Duodenal mucosa (tissue), 2 donors: ENCODE measurements at regions not wholly inside any gene's neighbourhood (a gene's known extent, or its start where the extent isn't known, plus 50 kb on each side); places are given as distances from the start of the nearest gene placed in this dataset.
"Not testable (repeated sequence)": the region's sequence is repeated elsewhere in the genome, so short reads cannot be mapped to it uniquely, and the experiment has no call there.

Source experiments
- H3K27ac ChIP-seq: one replicate; pipeline ENCODE4 v1.7.0; 2013; ENCODE audit warnings: low read depth, low read length
- H3K27me3 ChIP-seq, 2 donors: one replicate each; pipeline ENCODE4 v1.7.0; 2013; ENCODE audit warnings: low read length in 2 of 2, control low read depth in 1 of 2; ENCODE audit not compliant: insufficient read depth in 2 of 2, control insufficient read depth in 1 of 2
- H3K36me3 ChIP-seq, 2 donors: one replicate each; pipeline ENCODE4 v1.7.0; 2013; ENCODE audit warnings: low read length in 2 of 2, control low read depth in 1 of 2; ENCODE audit not compliant: insufficient read depth in 2 of 2, control insufficient read depth in 1 of 2
- H3K4me1 ChIP-seq, 2 donors: one replicate each; pipeline ENCODE4 v1.7.0; 2013; ENCODE audit warnings: low read length in 2 of 2, control low read depth in 1 of 2; ENCODE audit not compliant: insufficient read depth in 2 of 2, control insufficient read depth in 1 of 2
- H3K4me3 ChIP-seq, 2 donors: one replicate each; pipeline ENCODE4 v1.7.0; 2013; ENCODE audit warnings: low read length in 2 of 2, low read depth in 1 of 2
- H3K9ac ChIP-seq, 2 donors: one replicate each; pipeline ENCODE4 v1.7.0; 2013; ENCODE audit warnings: low read length in 2 of 2, low read depth in 1 of 2
- H3K9me3 ChIP-seq, 2 donors: one replicate each; pipeline ENCODE4 v1.7.0; 2013; ENCODE audit warnings: low read length in 2 of 2, control low read depth in 1 of 2; ENCODE audit not compliant: control insufficient read depth in 1 of 2

DNA sequence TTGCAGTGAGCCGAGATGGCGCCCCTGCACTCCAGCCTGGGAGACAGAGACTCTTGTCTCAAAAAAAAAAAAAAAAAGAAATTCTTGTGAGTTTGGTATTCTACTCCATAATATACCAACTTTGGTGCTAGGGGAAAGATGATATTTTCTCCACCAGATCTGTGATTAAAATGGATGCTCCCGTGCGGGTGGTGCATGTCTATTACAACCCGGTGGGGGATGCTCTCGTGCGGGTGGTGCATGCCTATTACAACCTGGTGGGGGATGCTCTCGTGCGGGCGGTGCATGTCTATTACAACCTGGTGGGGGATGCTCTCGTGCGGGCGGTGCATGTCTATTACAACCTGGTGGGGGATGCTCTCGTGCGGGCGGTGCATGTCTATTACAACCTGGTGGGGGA lies 244.1 kb upstream of the RGMA start:
- H3K27ac ChIP-seq, H3K4me3 ChIP-seq, H3K9ac ChIP-seq, H3K4me1 ChIP-seq, H3K9me3 ChIP-seq, H3K36me3 ChIP-seq: not testable (repeated sequence)
- H3K27me3 ChIP-seq = peaks cover 6 to 11% of the 10 kb centered on the region in 2 donors

DNA sequence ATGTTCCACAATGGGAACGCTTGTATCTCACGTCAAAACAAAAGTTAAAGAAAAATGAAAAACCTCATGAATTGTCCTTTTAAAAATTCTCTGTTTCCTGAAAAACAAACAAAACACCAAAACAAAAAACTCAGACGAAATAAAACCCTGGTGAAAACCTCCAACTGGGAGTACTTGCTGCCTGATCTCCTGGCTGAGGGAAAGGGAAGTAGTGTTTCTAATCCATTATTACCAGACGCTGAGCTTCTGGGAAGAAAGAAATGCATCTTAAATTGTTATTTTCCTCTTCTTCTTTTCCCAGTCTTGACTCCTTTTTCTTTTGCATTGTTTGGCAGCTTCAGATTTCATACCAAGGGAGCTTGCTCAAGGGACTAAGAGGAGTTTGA lies 243.2 kb upstream of the RGMA start:
- Histone ChIP-seq H3K9me3 (no peaks in the 10 kb centered on the region), H3K9ac (no peak overlapping the region), H3K27ac (no peak overlapping the region), H3K36me3 (no peaks in the 10 kb centered on the region), H3K27me3 (peaks cover 6 to 11% of the 10 kb centered on the region in 2 donors), H3K4me3 (no peak overlapping the region), H3K4me1 (no peaks in the 10 kb centered on the region)

DNA sequence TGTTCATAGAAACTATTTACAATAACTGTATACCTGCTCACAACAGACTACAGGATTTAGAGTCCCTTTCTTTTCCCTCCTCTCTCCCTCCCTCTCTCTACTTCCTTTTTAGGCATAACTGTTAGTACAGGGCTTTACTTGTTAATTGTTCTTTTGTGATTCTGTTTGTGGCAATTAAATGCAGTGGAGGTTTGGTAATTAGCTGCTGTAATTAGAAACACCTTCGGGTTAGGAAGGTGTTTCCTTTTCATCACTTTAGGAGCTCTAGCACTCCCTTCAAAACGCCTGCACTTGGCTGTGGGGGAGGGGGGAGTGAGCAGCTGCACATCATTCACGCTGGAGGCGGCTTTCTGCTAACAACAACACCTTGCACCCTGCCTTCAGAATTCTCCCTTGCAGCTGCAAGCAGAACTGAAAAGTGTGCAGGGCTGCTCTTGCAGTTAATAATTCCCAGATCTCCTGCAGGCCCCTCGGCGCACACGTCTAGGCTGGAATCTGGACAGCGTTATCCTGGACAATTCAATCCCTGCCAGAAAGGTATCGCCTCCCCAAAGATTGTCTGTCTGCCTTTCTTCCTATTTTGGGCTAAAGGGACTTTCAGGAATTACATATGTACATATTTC lies 242.6 kb upstream of the RGMA start:
- H3K4me1 ChIP-seq = no peaks in the 10 kb centered on the region
- H3K4me3 ChIP-seq = no peak overlapping the region
- H3K27me3 ChIP-seq = peaks cover 6 to 11% of the 10 kb centered on the region in 2 donors
- no peaks in the 10 kb centered on the region for H3K9me3 ChIP-seq
- H3K9ac ChIP-seq = no peak overlapping the region
- no peaks in the 10 kb centered on the region for H3K36me3 ChIP-seq
- H3K27ac ChIP-seq = no peak overlapping the region

DNA sequence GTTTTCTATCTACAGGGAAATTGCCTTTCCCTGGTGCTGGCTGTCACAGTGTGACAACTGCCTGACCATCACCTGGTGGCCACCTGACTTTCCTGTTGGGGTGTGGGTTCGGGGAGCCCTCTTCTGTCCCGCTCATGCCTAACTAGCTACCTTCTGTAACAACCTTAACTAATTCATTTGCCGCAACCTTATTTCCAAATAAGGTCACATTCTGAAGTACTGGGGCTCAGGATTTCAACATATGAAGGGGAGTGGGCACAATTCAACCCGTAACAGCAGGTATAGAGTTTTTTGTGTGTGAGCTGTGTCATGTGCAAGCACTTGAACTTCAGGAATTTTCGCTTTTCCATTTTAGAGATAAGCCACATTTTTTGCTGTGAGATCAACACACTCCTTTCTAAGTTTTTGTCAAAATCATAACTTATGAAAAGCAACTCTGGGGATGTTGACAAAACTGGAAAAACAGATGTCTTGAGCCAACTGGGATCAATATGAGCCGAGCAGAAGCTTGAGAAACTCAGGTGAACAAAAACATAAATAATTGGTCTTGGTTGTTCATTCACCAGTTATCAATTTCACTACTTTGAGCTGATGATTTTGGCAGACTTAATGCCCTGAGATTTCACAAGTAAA lies 242.0 kb upstream of the RGMA start:
- no peak overlapping the region for H3K9ac ChIP-seq
- H3K27me3 ChIP-seq = peaks cover 6 to 11% of the 10 kb centered on the region in 2 donors
- no peak overlapping the region for H3K4me3 ChIP-seq
- H3K36me3 ChIP-seq = no peaks in the 10 kb centered on the region
- no peak overlapping the region for H3K27ac ChIP-seq
- no peaks in the 10 kb centered on the region for H3K9me3 ChIP-seq
- H3K4me1 ChIP-seq = no peaks in the 10 kb centered on the region

DNA sequence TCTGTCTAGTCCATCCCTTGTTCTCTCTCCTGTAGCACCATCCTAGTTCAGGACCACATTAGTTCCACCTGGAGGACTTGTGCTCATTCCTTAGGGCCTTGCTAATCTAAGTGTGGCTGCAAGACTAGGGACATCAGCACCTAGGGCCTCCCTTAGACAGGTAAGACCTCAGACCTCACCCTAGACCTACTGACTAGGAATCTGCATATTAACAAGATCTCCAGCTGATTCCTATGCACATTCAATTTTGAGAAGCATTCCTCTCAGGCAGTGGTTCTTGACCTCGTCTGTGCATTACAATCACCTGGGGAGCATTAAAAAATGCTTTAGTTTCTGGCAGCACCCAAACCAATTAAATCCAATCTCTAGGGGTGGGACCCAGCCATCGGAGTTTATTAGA lies 238.4 kb upstream of the RGMA start:
- H3K27me3 ChIP-seq = no peaks in the 10 kb centered on the region
- no peaks in the 10 kb centered on the region for H3K9me3 ChIP-seq
- no peak overlapping the region for H3K27ac ChIP-seq
- no peaks in the 10 kb centered on the region for H3K36me3 ChIP-seq
- H3K4me1 ChIP-seq = no peaks in the 10 kb centered on the region
- no peak overlapping the region for H3K9ac ChIP-seq
- no peak overlapping the region for H3K4me3 ChIP-seq

DNA sequence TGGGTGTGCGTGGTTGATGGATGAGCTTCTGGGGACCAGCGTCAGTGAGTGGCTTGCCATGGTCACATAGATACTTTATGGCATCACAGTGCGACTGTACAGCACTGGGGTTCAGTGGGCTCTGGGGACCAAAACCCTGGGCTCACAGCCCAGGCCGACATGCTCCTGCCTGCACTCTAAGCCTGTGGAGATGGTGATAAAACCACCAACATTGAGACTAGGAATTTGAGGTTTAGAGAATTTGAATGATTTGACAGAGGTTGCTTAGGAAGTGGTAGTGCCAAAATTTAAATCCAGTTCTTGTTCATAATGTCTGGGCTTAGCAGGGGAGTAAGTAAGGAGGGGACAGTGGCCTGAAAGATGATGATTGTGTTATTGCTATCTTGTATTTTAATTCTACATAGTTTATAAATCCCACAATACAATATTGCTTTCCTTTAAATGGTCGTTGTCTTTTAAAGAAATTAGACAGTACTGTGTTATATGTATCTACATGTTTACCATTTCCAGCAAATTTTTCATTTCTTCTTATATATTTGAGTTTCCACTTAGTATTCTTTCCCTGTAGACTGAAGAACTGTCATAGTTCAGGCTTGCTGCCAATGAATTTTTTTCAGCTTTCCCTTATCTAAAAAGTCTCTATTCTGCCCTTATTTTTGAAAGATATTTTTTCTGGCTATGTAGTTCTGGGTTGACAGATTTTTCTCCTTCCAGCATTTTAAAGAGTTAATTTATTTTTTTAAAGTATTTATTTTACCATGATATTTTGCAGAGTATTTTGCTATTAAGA lies 235.4 kb upstream of the RGMA start:
- no peak overlapping the region for H3K27ac ChIP-seq
- no peaks in the 10 kb centered on the region for H3K9me3 ChIP-seq
- H3K4me1 ChIP-seq = no peaks in the 10 kb centered on the region
- no peaks in the 10 kb centered on the region for H3K36me3 ChIP-seq
- no peak overlapping the region for H3K9ac ChIP-seq
- H3K27me3 ChIP-seq = no peaks in the 10 kb centered on the region
- H3K4me3 ChIP-seq = no peak overlapping the region

DNA sequence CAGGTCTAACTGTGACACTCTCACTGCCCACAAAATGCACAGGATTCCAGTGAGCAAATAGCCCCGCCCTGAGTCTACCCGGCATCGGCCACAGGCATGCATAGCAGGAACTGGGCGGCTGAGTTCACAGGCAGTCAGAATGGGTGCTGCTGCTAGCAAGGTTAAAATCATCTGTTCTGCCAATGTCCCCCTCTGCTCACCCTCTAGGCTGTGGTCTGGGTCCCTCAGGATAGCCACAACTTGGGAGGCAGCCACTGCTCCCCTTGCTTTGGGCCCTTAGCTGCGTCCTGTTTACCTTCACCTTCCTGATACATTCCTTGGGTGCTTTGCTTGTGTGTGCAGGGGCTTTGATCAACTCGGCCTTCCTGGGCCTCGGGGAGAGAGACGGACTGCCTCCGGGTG lies 232.9 kb upstream of the RGMA start:
- no peaks in the 10 kb centered on the region for H3K27me3 ChIP-seq
- H3K4me1 ChIP-seq = no peaks in the 10 kb centered on the region
- no peak overlapping the region for H3K27ac ChIP-seq
- H3K9ac ChIP-seq = no peak overlapping the region
- no peaks in the 10 kb centered on the region for H3K9me3 ChIP-seq
- no peaks in the 10 kb centered on the region for H3K36me3 ChIP-seq
- no peak overlapping the region for H3K4me3 ChIP-seq

DNA sequence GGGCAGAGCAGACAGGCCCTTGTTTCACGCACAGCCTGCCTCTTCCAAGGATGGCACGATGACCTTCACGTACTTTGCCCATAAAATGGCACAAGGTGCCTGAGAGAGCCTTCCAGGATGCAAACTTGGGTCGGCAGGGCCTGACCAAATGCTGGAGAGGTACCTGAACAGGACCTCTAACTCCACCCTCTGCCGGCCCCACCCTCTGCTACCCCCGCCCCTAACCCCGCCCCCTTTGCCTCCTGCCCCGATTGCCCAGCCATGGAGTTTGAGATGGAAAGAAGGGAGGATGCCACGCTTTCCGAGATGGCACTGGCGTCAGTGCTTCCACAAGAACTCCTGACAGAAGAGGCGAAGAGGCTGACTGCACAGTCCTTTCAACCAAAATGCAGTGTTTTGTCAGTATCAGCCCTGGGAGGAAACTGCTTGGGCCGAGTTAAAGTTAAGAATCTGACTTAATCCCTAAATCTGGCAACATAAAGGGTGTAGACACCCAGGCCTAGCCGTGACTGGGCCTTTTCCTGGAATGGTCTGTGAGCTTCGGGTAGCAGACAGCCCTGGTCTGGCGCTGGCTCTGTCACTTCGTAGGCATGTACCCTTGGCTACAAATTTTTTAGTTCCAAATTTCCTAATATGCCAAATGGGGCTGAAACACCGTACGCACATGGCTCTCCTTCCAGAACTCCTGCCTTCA lies 230.3 kb upstream of the RGMA start:
- no peaks in the 10 kb centered on the region for H3K9me3 ChIP-seq
- H3K36me3 ChIP-seq = no peaks in the 10 kb centered on the region
- H3K4me1 ChIP-seq = no peaks in the 10 kb centered on the region
- no peak overlapping the region for H3K4me3 ChIP-seq
- H3K27me3 ChIP-seq = no peaks in the 10 kb centered on the region
- no peak overlapping the region for H3K27ac ChIP-seq
- no peak overlapping the region for H3K9ac ChIP-seq

DNA sequence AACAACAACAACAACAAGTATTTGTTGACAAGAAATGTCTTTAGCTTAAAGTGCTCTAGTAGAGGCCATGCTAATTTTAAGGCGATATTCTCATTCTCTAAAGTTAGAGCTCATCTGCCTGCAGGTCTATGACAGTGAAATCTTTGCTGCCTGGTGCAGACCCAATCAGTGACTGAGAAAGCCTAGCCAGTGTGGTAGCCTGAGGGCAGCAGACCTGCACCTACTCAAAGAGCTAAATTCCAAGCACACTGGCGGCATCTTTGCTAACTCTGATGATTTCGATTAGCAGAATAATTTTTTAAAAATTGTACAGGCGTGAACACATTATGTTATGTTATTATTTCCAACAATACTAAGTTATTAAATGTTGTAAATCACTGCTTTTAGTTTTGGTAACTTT lies 228.8 kb upstream of the RGMA start:
- Histone ChIP-seq H3K4me3 (no peak overlapping the region), H3K9ac (no peak overlapping the region), H3K27me3 (no peaks in the 10 kb centered on the region), H3K4me1 (no peaks in the 10 kb centered on the region), H3K27ac (no peak overlapping the region), H3K9me3 (no peaks in the 10 kb centered on the region), H3K36me3 (no peaks in the 10 kb centered on the region)

DNA sequence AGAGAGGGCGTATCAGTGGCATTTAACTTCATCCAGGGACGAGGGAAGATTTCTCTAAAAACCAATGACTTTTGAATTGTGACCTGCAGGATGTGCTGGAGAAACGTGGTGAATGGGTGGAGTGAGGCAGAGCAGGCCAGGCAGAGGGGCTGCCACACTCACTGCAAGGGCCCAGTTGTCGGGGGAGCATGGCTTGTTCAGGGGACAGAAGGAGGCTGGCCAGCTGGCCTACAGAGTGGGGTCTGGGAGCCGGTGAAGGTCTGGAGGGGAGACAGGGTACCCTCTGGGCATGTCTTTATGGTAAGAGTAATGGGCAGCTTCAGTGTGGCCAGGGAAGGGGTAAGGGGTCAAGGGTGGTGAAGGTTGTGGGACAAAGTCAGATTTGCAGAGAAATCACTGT lies 225.2 kb upstream of the RGMA start:
- H3K4me1 ChIP-seq = no peaks in the 10 kb centered on the region
- no peaks in the 10 kb centered on the region for H3K9me3 ChIP-seq
- H3K27me3 ChIP-seq = no peaks in the 10 kb centered on the region
- H3K36me3 ChIP-seq = no peaks in the 10 kb centered on the region
- no peak overlapping the region for H3K27ac ChIP-seq
- H3K9ac ChIP-seq = no peak overlapping the region
- H3K4me3 ChIP-seq = no peak overlapping the region
